Brain microvascular endothelial cell (primary cell): ENCODE measurements at regions not wholly inside any gene's neighbourhood (a gene's known extent, or its start where the extent isn't known, plus 50 kb on each side); places are given as distances from the start of the nearest gene placed in this dataset.

Source experiments
- DNase-seq: peaks from one replicate; pipeline ENCODE4 v3.0.0-alpha.2; 2020
- H3K27ac ChIP-seq: fragments of 250-450 bp; sonication (Bioruptor Pico); 2 replicates; pipeline ENCODE4 v1.5.1; 2020; ENCODE audit warnings: mild to moderate bottlenecking, moderate library complexity
- H3K27me3 ChIP-seq: fragments of 250-450 bp; sonication (Bioruptor Pico); replicated peaks from 2 replicates; pipeline ENCODE4 v1.5.1; 2020; ENCODE audit warnings: mild to moderate bottlenecking
- H3K36me3 ChIP-seq: fragments of 250-450 bp; sonication (Bioruptor Pico); replicated peaks from 2 replicates; pipeline ENCODE4 v1.5.1; 2020; ENCODE audit warnings: mild to moderate bottlenecking
- H3K4me3 ChIP-seq: 2 replicates; pipeline ENCODE4 v1.5.1; 2011; ENCODE audit warnings: low read depth, mild to moderate bottlenecking, control low read depth, low read length, moderate library complexity
- CTCF ChIP-seq: IDR thresholded peaks from 2 replicates; pipeline ENCODE4 v1.5.1; 2011; ENCODE audit warnings: low read depth, mild to moderate bottlenecking, moderate library complexity, low read length, control low read depth, inconsistent platforms; ENCODE audit errors: missing control alignments
- in situ Hi-C: cut with HindIII; loops from 2 replicates; pipeline ENCODE4 v1.10.0; 2017; ENCODE audit warnings: low sequenced_read_pairs, low pct_ligation_motif_present

GRCh38 chr6:132132924-132133639 is 181.9 kb upstream of the CCN2 start:
- no peak for TF ChIP-seq CTCF
- H3K27ac ChIP-seq = peak overlapping the region; percentile 98

GRCh38 chr6:132132422-132132821 is 181.2 kb upstream of the CCN2 start:
- Histone ChIP-seq H3K27me3 (no peaks in the 10 kb centered on the region), H3K27ac (peak overlapping the region; percentile 98), H3K4me3 (no peak overlapping the region), H3K36me3 (no peaks in the 10 kb centered on the region)
- DNase-seq = peak; percentile 87
- TF ChIP-seq CTCF = no peak
- in situ Hi-C loops = no loop called here

More at GRCh38 chr6:132132924-132133639, 181.9 kb upstream of the CCN2 start:
- Histone ChIP-seq H3K36me3 (no peaks in the 10 kb centered on the region), H3K4me3 (no peak overlapping the region), H3K27me3 (no peaks in the 10 kb centered on the region)
- peak; percentile 66 for DNase-seq
- in situ Hi-C loops = no loop called here

- Histone ChIP-seq H3K4me3 (no peak overlapping the region), H3K36me3 (no peaks in the 10 kb centered on the region), H3K27me3 (no peaks in the 10 kb centered on the region), H3K27ac (peak overlapping the region; percentile 98)
- peak; percentile 99 for DNase-seq
- in situ Hi-C loops = no loop called here
- TF ChIP-seq CTCF = no peak
Observed at GRCh38 chr6:132131758-132132157, 180.6 kb upstream of the CCN2 start.

GRCh38 chr6:132131351-132131750 is 180.2 kb upstream of the CCN2 start:
- Histone ChIP-seq H3K27me3 (no peaks in the 10 kb centered on the region), H3K36me3 (no peaks in the 10 kb centered on the region), H3K27ac (peak overlapping the region; percentile 98), H3K4me3 (no peak overlapping the region)
- in situ Hi-C loops = no loop called here
- no peak for TF ChIP-seq CTCF
- no peak for DNase-seq

- TF ChIP-seq CTCF = peak; percentile 10
- in situ Hi-C loops = no loop called here
- Histone ChIP-seq H3K27ac (peak overlapping the region; percentile 98), H3K4me3 (no peak overlapping the region), H3K27me3 (no peaks in the 10 kb centered on the region), H3K36me3 (no peaks in the 10 kb centered on the region)
- DNase-seq = peak; percentile 65
Observed at GRCh38 chr6:132130626-132131298, 179.6 kb upstream of the CCN2 start.

GRCh38 chr6:132128424-132128823 is 177.3 kb upstream of the CCN2 start:
- DNase-seq = no peak
- Histone ChIP-seq H3K4me3 (no peak overlapping the region), H3K27me3 (no peaks in the 10 kb centered on the region), H3K36me3 (no peaks in the 10 kb centered on the region), H3K27ac (no peak overlapping the region)
- in situ Hi-C loops = no loop called here
- no peak for TF ChIP-seq CTCF
